H1 (cell line): ENCODE measurements at regions not wholly inside any gene's neighbourhood (a gene's known extent, or its start where the extent isn't known, plus 50 kb on each side); places are given as distances from the start of the nearest gene placed in this dataset.

ENCODE experiments used
- CTCF ChIA-PET: fragments of 300-600 bp; sonication (Branson Sonifier 250); formaldehyde crosslinking; loops from one replicate; lab custom pipeline; 2021; ENCODE audit not compliant: partially characterized antibody; lab: Charles Lee
- POLR2A ChIA-PET: fragments of 300-600 bp; sonication (Branson Sonifier 250); formaldehyde crosslinking; loops from one replicate; lab custom pipeline; 2021; ENCODE audit warnings: inconsistent platforms; ENCODE audit not compliant: partially characterized antibody; lab: Charles Lee
- DNase-seq, 2 experiments: peaks; one replicate each; pipeline versions ENCODE4 v3.0.0 to v3.0.0-alpha.2; 2010 to 2022; ENCODE audit warnings: low spot score in 2 of 2, low read depth in 1 of 2, mixed read lengths in 1 of 2
- FAIRE-seq: peaks from 2 replicates; lab custom pipeline; 2011; peaks lifted over from hg19 to GRCh38; lab: Jason Lieb, UNC
- H2AFZ ChIP-seq: 2 replicates; pipeline ENCODE4 v1.8.1; 2012; ENCODE audit warnings: low read length, inconsistent platforms
- H2AK5ac ChIP-seq: 2 replicates; pipeline ENCODE4 v1.6.1; 2013; ENCODE audit warnings: low read depth, low read length
- H2BK120ac ChIP-seq: replicated peaks from 2 replicates; pipeline ENCODE3; 2013; ENCODE audit warnings: low read depth, low read length, inconsistent platforms
- H2BK12ac ChIP-seq: 2 replicates; pipeline ENCODE4 v1.6.1; 2013; ENCODE audit warnings: low read depth, low read length
- H2BK15ac ChIP-seq: 2 replicates; pipeline ENCODE4 v1.6.1; 2013; ENCODE audit warnings: low read length
- H2BK20ac ChIP-seq: 2 replicates; pipeline ENCODE4 v1.6.1; 2013; ENCODE audit warnings: low read length
- H2BK5ac ChIP-seq: 2 replicates; pipeline ENCODE4 v1.6.1; 2013; ENCODE audit warnings: low read depth, low read length
- H3K14ac ChIP-seq: 2 replicates; pipeline ENCODE4 v1.6.1; 2013; ENCODE audit warnings: inconsistent platforms; ENCODE audit not compliant: insufficient read length
- H3K18ac ChIP-seq: 2 replicates; pipeline ENCODE4 v1.6.1; 2013; ENCODE audit warnings: low read length; ENCODE audit errors: extremely low read depth
- H3K23ac ChIP-seq: 2 replicates; pipeline ENCODE4 v1.6.1; 2013; ENCODE audit warnings: inconsistent platforms; ENCODE audit not compliant: insufficient read length
- H3K23me2 ChIP-seq: 2 replicates; pipeline ENCODE4 v1.6.1; 2013; ENCODE audit warnings: low read depth, low read length
- H3K27ac ChIP-seq: 2 replicates; pipeline ENCODE4 v1.6.1; 2011; ENCODE audit warnings: low read depth, low read length, inconsistent platforms
- H3K27me3 ChIP-seq, 4 experiments: replicated peaks in 1 of 4; 1 replicate in 1 of 4; 2 replicates in 3 of 4; pipeline versions ENCODE4 v1.6.1 to v1.8.1; 2011 to 2013; ENCODE audit warnings: low read length in 3 of 4, mild to moderate bottlenecking in 3 of 4, inconsistent platforms in 2 of 4, mixed read lengths in 2 of 4, moderate library complexity in 1 of 4; ENCODE audit not compliant: control insufficient read depth in 3 of 4, insufficient read depth in 3 of 4; ENCODE audit errors: extremely low read depth in 1 of 4
- H3K36me3 ChIP-seq, 4 experiments: 2 replicates each; pipeline versions ENCODE4 v1.6.1 to v1.8.1; 2011 to 2013; ENCODE audit warnings: mild to moderate bottlenecking in 4 of 4, low read length in 3 of 4, moderate library complexity in 2 of 4, control low read depth in 1 of 4, inconsistent platforms in 1 of 4; ENCODE audit not compliant: insufficient read depth in 4 of 4, control insufficient read depth in 2 of 4
- H3K4ac ChIP-seq: replicated peaks from 2 replicates; pipeline ENCODE3; 2013; ENCODE audit warnings: low read length, low read depth, mixed read lengths, inconsistent platforms; ENCODE audit not compliant: insufficient read length
- H3K4me1 ChIP-seq, 4 experiments: replicated peaks in 1 of 4; 1 replicate in 1 of 4; 2 replicates in 3 of 4; pipeline versions ENCODE4 v1.6.1 to v1.8.1; 2011 to 2013; ENCODE audit warnings: low read length in 3 of 4, inconsistent platforms in 2 of 4, mixed read lengths in 1 of 4; ENCODE audit not compliant: insufficient read depth in 4 of 4, control insufficient read depth in 3 of 4
- H3K4me2 ChIP-seq, 2 experiments: 2 replicates each; pipeline versions ENCODE4 v1.6.1 to v1.8.1; 2011 to 2013; ENCODE audit warnings: low read depth in 2 of 2, low read length in 2 of 2, control low read depth in 1 of 2, inconsistent platforms in 1 of 2, mild to moderate bottlenecking in 1 of 2; ENCODE audit not compliant: insufficient read depth in 1 of 2
- H3K4me3 ChIP-seq, 4 experiments: fragments of 200-600, 300-600 bp in 1 of 4; sonication (generic), shearing (Covaris generic), sonication (Bioruptor Twin) in 1 of 4; 2 replicates each; pipeline versions ENCODE4 v1.5.1 to v1.8.1; 2011 to 2016; ENCODE audit warnings: low read length in 4 of 4, low read depth in 3 of 4, control low read depth in 2 of 4, inconsistent platforms in 2 of 4, mild to moderate bottlenecking in 2 of 4, mixed read lengths in 1 of 4, moderate library complexity in 1 of 4; ENCODE audit not compliant: insufficient read depth in 2 of 4; ENCODE audit errors: extremely low read depth in 1 of 4
- H3K56ac ChIP-seq: replicated peaks from 2 replicates; pipeline ENCODE3; 2013; ENCODE audit warnings: low read depth, mild to moderate bottlenecking, mixed read lengths, low read length, inconsistent platforms; ENCODE audit not compliant: insufficient read length
- H3K79me1 ChIP-seq: 2 replicates; pipeline ENCODE4 v1.6.1; 2013; ENCODE audit warnings: low read depth, low read length, control low read depth
- H3K79me2 ChIP-seq, 2 experiments: 2 replicates each; pipeline versions ENCODE4 v1.6.1 to v1.8.1; 2012 to 2013; ENCODE audit warnings: low read length in 2 of 2, mild to moderate bottlenecking in 2 of 2, inconsistent platforms in 1 of 2; ENCODE audit not compliant: insufficient read depth in 2 of 2, control insufficient read depth in 1 of 2
- H3K9ac ChIP-seq, 4 experiments: replicated peaks in 1 of 4; 1 replicate in 1 of 4; 2 replicates in 3 of 4; pipeline versions ENCODE4 v1.6.1 to v1.8.1; 2011 to 2013; ENCODE audit warnings: low read depth in 3 of 4, low read length in 3 of 4, control low read depth in 2 of 4, mild to moderate bottlenecking in 2 of 4, moderate library complexity in 2 of 4, inconsistent platforms in 1 of 4; ENCODE audit errors: extremely low read depth in 1 of 4
- H3K9me3 ChIP-seq, 2 experiments: 2 replicates each; pipeline versions ENCODE4 v1.6.1 to v1.8.1; 2012 to 2013; ENCODE audit warnings: mild to moderate bottlenecking in 2 of 2, moderate library complexity in 2 of 2, control low read depth in 1 of 2, inconsistent platforms in 1 of 2, low read depth in 1 of 2, low read length in 1 of 2, mixed read lengths in 1 of 2; ENCODE audit not compliant: insufficient read depth in 2 of 2
- H4K20me1 ChIP-seq, 2 experiments: replicated peaks in 1 of 2; 2 replicates each; pipeline versions ENCODE3 to v1.8.1; 2011 to 2013; ENCODE audit warnings: inconsistent platforms in 2 of 2, low read length in 2 of 2, mild to moderate bottlenecking in 1 of 2; ENCODE audit not compliant: insufficient read depth in 2 of 2, control insufficient read depth in 1 of 2
- H4K5ac ChIP-seq: 2 replicates; pipeline ENCODE4 v1.6.1; 2013; ENCODE audit warnings: low read length, low read depth, mixed read lengths, inconsistent platforms; ENCODE audit not compliant: insufficient read length
- H4K8ac ChIP-seq: 2 replicates; pipeline ENCODE4 v1.8.0; 2013; ENCODE audit warnings: mild to moderate bottlenecking, moderate library complexity, low read length, inconsistent platforms; ENCODE audit not compliant: insufficient read depth; ENCODE audit errors: extremely low read depth
- H4K91ac ChIP-seq: replicated peaks from 2 replicates; pipeline ENCODE3; 2013; ENCODE audit warnings: low read length, mixed read lengths, inconsistent platforms; ENCODE audit not compliant: insufficient read length
- BACH1 ChIP-seq: IDR thresholded peaks from 2 replicates; pipeline ENCODE4 v1.6.1; 2012; ENCODE audit warnings: low read length, improper control_type of control experiment
- EGR1 ChIP-seq: IDR thresholded peaks from 2 replicates; pipeline ENCODE4 v1.6.1; 2011; ENCODE audit warnings: low read depth, low read length, borderline replicate concordance
- FOSL1 ChIP-seq: IDR thresholded peaks from 2 replicates; pipeline ENCODE4 v1.6.1; 2011; ENCODE audit warnings: mild to moderate bottlenecking, low read depth, low read length, moderate library complexity; ENCODE audit not compliant: insufficient read depth
- JUN ChIP-seq: IDR thresholded peaks from 2 replicates; pipeline ENCODE4 v1.6.1; 2011; ENCODE audit warnings: low read depth, mild to moderate bottlenecking, improper control_type of control experiment, low read length
- KDM5A ChIP-seq: fragments of 200-600 bp; IDR thresholded peaks from 2 replicates; pipeline ENCODE4 v1.7.1; 2012; ENCODE audit warnings: mild to moderate bottlenecking, low read length, inconsistent platforms, mixed read lengths
- NRF1 ChIP-seq: IDR thresholded peaks from 2 replicates; pipeline ENCODE4 v1.6.1; 2011; ENCODE audit warnings: mild to moderate bottlenecking, low read depth, low read length, improper control_type of control experiment
- RNF2 ChIP-seq: fragments of 200-900, 300-1000 bp; sonication (generic); IDR thresholded peaks from 2 replicates; pipeline ENCODE4 v1.7.1; 2016; ENCODE audit warnings: borderline replicate concordance, low read depth, mild to moderate bottlenecking, antibody characterized with exemption, low read length; ENCODE audit not compliant: poor library complexity, severe bottlenecking; ENCODE audit errors: missing control alignments
- SIN3A ChIP-seq, 2 experiments: IDR thresholded peaks in 1 of 2; conservative IDR thresholded peaks in 1 of 2; 2 replicates each; pipeline ENCODE4 v1.6.1; 2011 to 2012; ENCODE audit warnings: low read length in 2 of 2, improper control_type of control experiment in 1 of 2, low read depth in 1 of 2, mild to moderate bottlenecking in 1 of 2
- SIRT6 ChIP-seq: IDR thresholded peaks from one replicate; pipeline ENCODE4 v1.7.1; 2012; ENCODE audit warnings: low read length, inconsistent platforms
- SP2 ChIP-seq: IDR thresholded peaks from 2 replicates; pipeline ENCODE4 v1.6.1; 2012; ENCODE audit warnings: mild to moderate bottlenecking, low read length, inconsistent platforms
- WGBS, 2 experiments: shearing (Covaris generic) in 1 of 2; methylation state at CpG; one replicate each; pipeline versions ENCODE4 v1.1.6 to v1.1.7; 2013 to 2015; ENCODE audit warnings: low lambda C conversion rate in 2 of 2, mixed read lengths in 2 of 2, inconsistent platforms in 1 of 2, low coverage in 1 of 2, missing lambda C conversion rate in 1 of 2; ENCODE audit not compliant: insufficient replicate concordance in 2 of 2, insufficient coverage in 1 of 2, insufficient read length in 1 of 2; ENCODE audit errors: extremely low coverage in 1 of 2, missing lambda C conversion rate in 1 of 2; 5-methylcytosine and 5-hydroxymethylcytosine counted together
- TF ChIP-seq, protein P1 (sequence below): IDR thresholded peaks from 2 replicates; pipeline ENCODE4 v1.6.1; 2012; ENCODE audit warnings: inconsistent platforms

DNA sequence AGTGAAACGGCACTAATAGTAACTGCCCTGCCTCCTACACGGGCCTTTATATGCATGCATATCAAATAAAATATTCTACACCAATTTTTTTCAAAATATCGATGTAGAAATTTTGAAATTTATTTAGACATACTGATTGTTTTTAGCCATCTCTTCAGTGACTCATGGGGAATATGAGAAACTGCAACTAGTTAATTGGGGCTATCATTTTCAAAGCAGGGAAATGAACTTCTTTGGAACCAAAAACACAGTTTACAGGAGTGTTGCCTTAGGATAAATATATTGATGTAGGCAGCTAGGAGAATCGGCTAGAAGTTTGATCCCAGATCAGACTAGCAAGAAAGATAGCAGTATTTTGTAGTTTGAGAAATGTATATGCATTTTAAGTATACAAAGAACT lies 1010.8 kb upstream of the AGA start:
- no peak overlapping the region for H3K4me3 ChIP-seq
- no peak overlapping the region for H2BK120ac ChIP-seq
- WGBS, 2 experiments, result 94% methylated on average over 4 of the region's 4 CpGs; no CpG with 5 or more reads in 1 of the 2 experiments
- TF ChIP-seq FOSL1 (no peak), BACH1 (no peak), JUN (no peak), SP2 (no peak), EGR1 (no peak), KDM5A (no peak), NRF1 (no peak), RNF2 (no peak), SIRT6 (no peak), SIN3A (conservative IDR thresholded peaks at IDR 0.05 in 1 of 2, IDR thresholded peaks at IDR 0.05 in 1 of 2; ENCODE audit: low read depth in 1 of 2, low read length in 2 of 2) (no peak)
- TF ChIP-seq, protein P1, sequence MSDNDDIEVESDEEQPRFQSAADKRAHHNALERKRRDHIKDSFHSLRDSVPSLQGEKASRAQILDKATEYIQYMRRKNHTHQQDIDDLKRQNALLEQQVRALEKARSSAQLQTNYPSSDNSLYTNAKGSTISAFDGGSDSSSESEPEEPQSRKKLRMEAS, result no peak
- H3K4me2 ChIP-seq, result no peak overlapping the region
- no peak overlapping the region for H3K27ac ChIP-seq
- no peaks in the 10 kb centered on the region for H3K79me2 ChIP-seq
- no peaks in the 10 kb centered on the region for H3K79me1 ChIP-seq
- H3K9me3 ChIP-seq, result no peaks in the 10 kb centered on the region
- no peak overlapping the region for H4K5ac ChIP-seq
- H3K23ac ChIP-seq, result no peak overlapping the region
- H2AK5ac ChIP-seq, result no peak overlapping the region
- no peaks in the 10 kb centered on the region for H3K36me3 ChIP-seq
- FAIRE-seq (no peak), DNase-seq (no peak)
- no peak overlapping the region for H2BK20ac ChIP-seq
- no peak overlapping the region for H4K91ac ChIP-seq
- H3K27me3 ChIP-seq, result no peaks in the 10 kb centered on the region
- no peak overlapping the region for H2BK5ac ChIP-seq
- H3K23me2 ChIP-seq, result no peaks in the 10 kb centered on the region
- no peak overlapping the region for H2AFZ ChIP-seq
- H3K4ac ChIP-seq, result no peak overlapping the region
- CTCF ChIA-PET, result no interaction called here
- no peak overlapping the region for H3K9ac ChIP-seq
- H3K4me1 ChIP-seq, result no peaks in the 10 kb centered on the region
- no peaks in the 10 kb centered on the region for H4K20me1 ChIP-seq
- no peak overlapping the region for H3K14ac ChIP-seq
- H3K56ac ChIP-seq, result no peak overlapping the region
- POLR2A ChIA-PET, result no interaction called here
- H2BK15ac ChIP-seq, result no peak overlapping the region
- H4K8ac ChIP-seq, result no peak overlapping the region
- no peak overlapping the region for H2BK12ac ChIP-seq
- no peak overlapping the region for H3K18ac ChIP-seq
